B cell (primary cell): ENCODE measurements at regions not wholly inside any gene's neighbourhood (a gene's known extent, or its start where the extent isn't known, plus 50 kb on each side); places are given as distances from the start of the nearest gene placed in this dataset.

Experiments
- ATAC-seq: fragments of 200-7000 bp; cut with Tn5 transposase; one replicate; pipeline ENCODE4 v1.10.0; 2021; ENCODE audit warnings: low read depth, mild to moderate bottlenecking, moderate number of reproducible peaks, moderate library complexity
- CTCF ChIA-PET: fragments of 350-600 bp; sonication (Branson Sonifier 250); formaldehyde crosslinking; loops from one replicate; lab custom pipeline; 2021; ENCODE audit warnings: antibody characterized with exemption, inconsistent platforms; lab: Charles Lee
- POLR2A ChIA-PET: fragments of 350-600 bp; sonication (Branson Sonifier 250); formaldehyde crosslinking; loops from one replicate; lab custom pipeline; 2021; ENCODE audit warnings: antibody characterized with exemption; lab: Charles Lee
- DNase-seq: peaks from one replicate; pipeline ENCODE4 v3.0.0; 2013
- H2AFZ ChIP-seq: 2 replicates; pipeline ENCODE4 v1.6.1; 2012; ENCODE audit warnings: mild to moderate bottlenecking, low read depth, low read length; ENCODE audit not compliant: insufficient read depth, poor library complexity, severe bottlenecking
- H3K27ac ChIP-seq, 2 donors: 1 replicate in 1 of 2; 2 replicates in 1 of 2; pipeline ENCODE4 v1.5.1; 2012 to 2013; ENCODE audit warnings: low read length in 2 of 2, mild to moderate bottlenecking in 2 of 2, moderate library complexity in 1 of 2
- H3K27me3 ChIP-seq, 4 experiments: fragments of 200-600 bp in 1 of 4; sonication (generic) in 1 of 4; replicated peaks in 1 of 4; 1 replicate in 2 of 4; 2 replicates in 2 of 4; pipeline versions ENCODE4 v1.6.1 to v1.7.0; 2013 to 2016; ENCODE audit warnings: low read length in 3 of 4, mild to moderate bottlenecking in 2 of 4, mixed read lengths in 1 of 4, moderate library complexity in 1 of 4; ENCODE audit not compliant: insufficient read depth in 4 of 4, control insufficient read depth in 3 of 4; ENCODE audit errors: control extremely low read depth in 1 of 4
- H3K36me3 ChIP-seq, 2 experiments: replicated peaks in 1 of 2; 1 replicate in 1 of 2; 2 replicates in 1 of 2; pipeline versions ENCODE4 v1.6.1 to v1.7.1; 2013; ENCODE audit warnings: low read length in 1 of 2; ENCODE audit not compliant: insufficient read depth in 2 of 2, control insufficient read depth in 1 of 2; ENCODE audit errors: control extremely low read depth in 1 of 2, extremely low read depth in 1 of 2
- H3K4me1 ChIP-seq, 2 donors: fragments of 200-600 bp in 1 of 2; sonication (generic) in 1 of 2; 1 replicate in 1 of 2; 2 replicates in 1 of 2; pipeline versions ENCODE4 v1.5.1 to v1.6.1; 2013 to 2017; ENCODE audit warnings: low read length in 2 of 2; ENCODE audit not compliant: control insufficient read depth in 2 of 2, insufficient read depth in 2 of 2
- H3K4me2 ChIP-seq: replicated peaks from 2 replicates; pipeline ENCODE3; 2012; ENCODE audit warnings: mild to moderate bottlenecking, low read depth, low read length; ENCODE audit not compliant: poor library complexity, severe bottlenecking
- H3K4me3 ChIP-seq, 5 experiments: fragments of 200-600 bp in 1 of 5; sonication (generic) in 1 of 5; 1 replicate in 3 of 5; 2 replicates in 2 of 5; pipeline versions ENCODE4 v1.5.1 to v1.7.0; 2011 to 2016; ENCODE audit warnings: low read length in 4 of 5, mild to moderate bottlenecking in 4 of 5, low read depth in 2 of 5, control low read depth in 1 of 5, moderate library complexity in 1 of 5; ENCODE audit not compliant: insufficient read depth in 1 of 5; ENCODE audit errors: control extremely low read depth in 1 of 5, extremely low read depth in 1 of 5
- H3K79me2 ChIP-seq: fragments of 200-600 bp; sonication (generic); one replicate; pipeline ENCODE4 v1.6.0; 2016; ENCODE audit warnings: low read length; ENCODE audit not compliant: control insufficient read depth, insufficient read depth
- H3K9ac ChIP-seq: fragments of 200-600 bp; sonication (generic); 2 replicates; pipeline ENCODE4 v1.6.1; 2017; ENCODE audit warnings: mild to moderate bottlenecking, low read length, moderate library complexity
- H3K9me3 ChIP-seq, 3 donors: one replicate each; pipeline versions ENCODE4 v1.6.1 to v1.7.1; 2013; ENCODE audit warnings: low read length in 2 of 3; ENCODE audit not compliant: control insufficient read depth in 2 of 3, insufficient read depth in 1 of 3; ENCODE audit errors: control extremely low read depth in 1 of 3
- H4K20me1 ChIP-seq: 2 replicates; pipeline ENCODE4 v1.6.0; 2012; ENCODE audit warnings: mild to moderate bottlenecking, low read length; ENCODE audit not compliant: insufficient read depth, control insufficient read depth, poor library complexity, severe bottlenecking
- H3K27ac Mint-ChIP-seq: one replicate; pipeline ENCODE4 v1.8.0; 2021; ENCODE audit warnings: mixed read lengths
- H3K27me3 Mint-ChIP-seq: one replicate; pipeline ENCODE4 v1.8.0; 2021; ENCODE audit warnings: mixed read lengths
- H3K4me1 Mint-ChIP-seq: one replicate; pipeline ENCODE4 v1.8.0; 2021; ENCODE audit warnings: mixed read lengths
- H3K4me3 Mint-ChIP-seq: one replicate; pipeline ENCODE4 v1.8.0; 2021; ENCODE audit warnings: mixed read lengths
- H3K9me3 Mint-ChIP-seq: one replicate; pipeline ENCODE4 v1.8.0; 2022; ENCODE audit warnings: mixed read lengths; ENCODE audit not compliant: insufficient read depth
- CTCF ChIP-seq: fragments of 200-600 bp; IDR thresholded peaks from one replicate; pipeline ENCODE4 v1.8.0; 2022; ENCODE audit warnings: antibody characterized with exemption, mild to moderate bottlenecking
- EZH2 ChIP-seq: IDR thresholded peaks from 2 replicates; pipeline ENCODE4 v1.6.1; 2012; ENCODE audit warnings: borderline replicate concordance, low read depth, mild to moderate bottlenecking, moderate library complexity, low read length; ENCODE audit not compliant: insufficient read depth, poor library complexity, severe bottlenecking
- WGBS: methylation state at CpG from one replicate; pipeline ENCODE4 v1.1.5; 2013; ENCODE audit warnings: missing lambda C conversion rate; ENCODE audit not compliant: insufficient coverage; 5-methylcytosine and 5-hydroxymethylcytosine counted together
- intact Hi-C: fragments of 100-400 bp; cut with micrococcal nuclease; formaldehyde crosslinking; loops from one replicate; pipeline ENCODE4 v1.10.0; 2022

- H3K27ac ChIP-seq = no peak overlapping the region
- H3K4me1 ChIP-seq = no peaks in the 10 kb centered on the region
- no peaks in the 10 kb centered on the region for H3K9me3 Mint-ChIP-seq
- peaks cover 0 to 4% (median 0%) of the 10 kb centered on the region in 3 donors for H3K9me3 ChIP-seq
- H3K36me3 ChIP-seq = no peaks in the 10 kb centered on the region
- ATAC-seq (no peak), DNase-seq (no peak)
- no peak overlapping the region for H3K4me3 Mint-ChIP-seq
- H2AFZ ChIP-seq = no peak overlapping the region
- H3K27ac Mint-ChIP-seq = no peak overlapping the region
- H4K20me1 ChIP-seq = no peaks in the 10 kb centered on the region
- H3K27me3 ChIP-seq = no peaks in the 10 kb centered on the region
- no peak overlapping the region for H3K9ac ChIP-seq
- no peak overlapping the region for H3K4me3 ChIP-seq
- CTCF ChIA-PET = no interaction called here
- WGBS = no CpG with 5 or more reads among the region's 1 CpG
- POLR2A ChIA-PET = no interaction called here
- H3K27me3 Mint-ChIP-seq = no peaks in the 10 kb centered on the region
- H3K4me1 Mint-ChIP-seq = no peaks in the 10 kb centered on the region
- no peak overlapping the region for H3K4me2 ChIP-seq
- H3K79me2 ChIP-seq = no peaks in the 10 kb centered on the region
- intact Hi-C loops = no loop called here
- TF ChIP-seq CTCF (no peak), EZH2 (no peak)
These were observed 75.5 kb downstream of the PABPC4L start for GRCh38 chr4:134126000-134126560.

- intact Hi-C loops = no loop called here
- CTCF ChIA-PET = no interaction called here
- H3K4me3 Mint-ChIP-seq = no peak overlapping the region
- ATAC-seq (no peak), DNase-seq (no peak)
- H3K9ac ChIP-seq = no peak overlapping the region
- WGBS = no CpG with 5 or more reads among the region's 1 CpG
- H3K27ac Mint-ChIP-seq = no peak overlapping the region
- no peak overlapping the region for H2AFZ ChIP-seq
- POLR2A ChIA-PET = no interaction called here
- H3K36me3 ChIP-seq = no peaks in the 10 kb centered on the region
- no peak overlapping the region for H3K4me3 ChIP-seq
- H3K27ac ChIP-seq = no peak overlapping the region
- H3K79me2 ChIP-seq = no peaks in the 10 kb centered on the region
- no peaks in the 10 kb centered on the region for H3K9me3 Mint-ChIP-seq
- H3K9me3 ChIP-seq = peaks cover 0 to 4% (median 0%) of the 10 kb centered on the region in 3 donors
- no peaks in the 10 kb centered on the region for H3K27me3 Mint-ChIP-seq
- no peak overlapping the region for H3K4me2 ChIP-seq
- H3K27me3 ChIP-seq = no peaks in the 10 kb centered on the region
- no peaks in the 10 kb centered on the region for H3K4me1 ChIP-seq
- TF ChIP-seq CTCF (no peak), EZH2 (no peak)
- H3K4me1 Mint-ChIP-seq = no peaks in the 10 kb centered on the region
- H4K20me1 ChIP-seq = no peaks in the 10 kb centered on the region
These were observed 78.7 kb downstream of the PABPC4L start for GRCh38 chr4:134122903-134123302.
